Small intestine (tissue), 7 donors: ENCODE measurements at regions not wholly inside any gene's neighbourhood (a gene's known extent, or its start where the extent isn't known, plus 50 kb on each side); places are given as distances from the start of the nearest gene placed in this dataset.
A peak's percentile ranks its signal among the peaks of the same experiment; 100 is the strongest.
"Not testable (repeated sequence)": the region's sequence is repeated elsewhere in the genome, so short reads cannot be mapped to it uniquely, and the experiment has no call there.

Experiments used
- DNase-seq, 2 donors: peaks; one replicate each; pipeline versions ENCODE4 v3.0.0 to v3.0.0-alpha.2; 2013
- FAIRE-seq: peaks from 2 replicates; lab custom pipeline; 2012; peaks lifted over from hg19 to GRCh38; lab: Jason Lieb, UNC
- H3K27ac ChIP-seq, 3 donors: one replicate each; pipeline ENCODE4 v1.5.1; 2013; ENCODE audit warnings: low read length in 2 of 3, mild to moderate bottlenecking in 2 of 3, control low read depth in 1 of 3, inconsistent platforms in 1 of 3, low read depth in 1 of 3, moderate library complexity in 1 of 3
- H3K27me3 ChIP-seq, 3 donors: one replicate each; pipeline ENCODE4 v1.6.1; 2013; ENCODE audit warnings: low read length in 3 of 3, inconsistent platforms in 1 of 3; ENCODE audit not compliant: control insufficient read depth in 3 of 3, insufficient read depth in 3 of 3
- H3K36me3 ChIP-seq, 3 donors: one replicate each; pipeline ENCODE4 v1.6.1; 2013; ENCODE audit warnings: low read length in 3 of 3, inconsistent platforms in 1 of 3, low read depth in 1 of 3, mild to moderate bottlenecking in 1 of 3, moderate library complexity in 1 of 3; ENCODE audit not compliant: control insufficient read depth in 3 of 3, insufficient read depth in 2 of 3
- H3K4me1 ChIP-seq, 3 donors: one replicate each; pipeline ENCODE4 v1.6.1; 2013; ENCODE audit warnings: low read length in 2 of 3, inconsistent platforms in 1 of 3, low read depth in 1 of 3, mild to moderate bottlenecking in 1 of 3, moderate library complexity in 1 of 3; ENCODE audit not compliant: control insufficient read depth in 3 of 3, insufficient read depth in 2 of 3
- H3K4me3 ChIP-seq, 3 donors: one replicate each; pipeline ENCODE4 v1.5.1; 2013; ENCODE audit warnings: low read length in 3 of 3, control low read depth in 1 of 3, inconsistent platforms in 1 of 3, low read depth in 1 of 3, mild to moderate bottlenecking in 1 of 3, moderate library complexity in 1 of 3
- H3K9me3 ChIP-seq, 2 donors: one replicate each; pipeline ENCODE4 v1.6.1; 2013; ENCODE audit warnings: low read depth in 1 of 2, low read length in 1 of 2; ENCODE audit not compliant: control insufficient read depth in 2 of 2, insufficient read depth in 1 of 2
- WGBS, 3 donors: extraction: QIAGEN DNeasy Blood & Tissue Kit; methylation state at CpG; one replicate each; pipeline ENCODE4 v1.1.7; 2013; 5-methylcytosine and 5-hydroxymethylcytosine counted together
- donor health status: healthy with polysubstance abuse.
- donor health status: control.
- donor health status: control.
- donor health status: Bipolar disorder and iron deficiency.
- donor health status: healthy.

DNA sequence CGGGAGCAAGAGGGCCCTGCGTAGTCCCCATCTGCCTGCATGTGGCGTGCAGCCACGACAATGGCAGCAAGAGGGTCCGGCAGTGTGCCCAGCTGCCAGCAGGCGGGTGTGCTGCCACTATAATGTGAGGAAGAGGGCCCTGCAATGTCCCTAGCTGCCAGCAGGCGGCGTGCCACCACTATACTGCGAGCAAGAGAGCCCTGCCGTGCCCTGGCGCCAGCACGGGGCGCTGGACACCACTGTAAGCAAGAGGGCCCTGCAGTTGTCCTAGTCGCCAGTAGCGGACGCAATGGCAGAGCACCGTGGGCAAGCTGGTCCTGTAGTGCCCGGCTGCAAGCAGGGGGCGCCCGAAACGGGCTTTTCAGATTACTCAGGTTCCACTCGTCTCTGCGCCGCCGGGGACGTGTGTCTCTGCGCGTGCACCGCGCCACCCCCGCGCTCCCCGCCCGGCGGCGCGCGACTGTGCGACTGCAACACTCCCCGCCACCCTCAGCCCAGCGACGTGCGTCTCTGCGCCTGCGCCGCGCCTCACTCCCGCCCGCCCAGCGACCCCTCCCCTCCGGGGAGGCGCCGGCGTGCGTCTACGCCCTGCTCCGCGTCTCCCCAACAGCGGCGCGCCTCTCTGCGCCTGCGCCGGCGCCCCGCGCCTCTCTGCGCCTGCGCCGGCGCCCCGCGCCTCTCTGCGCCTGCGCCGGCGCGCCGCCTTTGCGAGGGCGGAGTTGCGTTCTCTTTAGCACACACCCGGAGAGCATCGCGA, 159.4 kb upstream of the FRG2B start:
- DNase-seq, H3K27ac ChIP-seq, FAIRE-seq, H3K27me3 ChIP-seq, H3K9me3 ChIP-seq, H3K4me3 ChIP-seq, H3K4me1 ChIP-seq, H3K36me3 ChIP-seq: not testable (repeated sequence)
- WGBS, 3 donors, result 77 to 89% (median 89%) methylated on average over 27 to 70 of the region's 85 CpGs

DNA sequence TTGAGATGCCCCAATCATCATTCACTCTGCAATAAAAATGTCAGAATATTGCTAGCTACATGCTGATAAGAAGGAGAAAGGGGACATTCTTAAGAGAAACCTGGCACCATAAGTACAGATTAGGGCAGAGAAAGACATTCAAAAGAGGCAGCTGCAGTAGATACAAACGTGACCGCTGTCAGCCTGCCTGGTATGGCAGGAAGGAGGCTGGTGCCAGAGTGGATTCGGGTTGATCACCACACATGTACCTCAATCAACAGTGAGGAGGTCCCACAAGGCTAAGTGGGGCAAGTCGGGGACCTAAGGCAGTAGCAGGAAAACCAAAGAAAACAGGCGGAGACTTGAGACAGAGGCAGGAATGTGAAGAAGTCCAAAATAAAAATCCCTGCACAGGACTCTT, 158.6 kb upstream of the FRG2B start:
- H3K36me3 ChIP-seq, H3K4me1 ChIP-seq, H3K27ac ChIP-seq, FAIRE-seq, H3K27me3 ChIP-seq, DNase-seq, H3K9me3 ChIP-seq, H3K4me3 ChIP-seq: not testable (repeated sequence)
- 43 to 67% (median 64%) methylated on average over 3 of the region's 5 CpGs for WGBS, 3 donors

DNA sequence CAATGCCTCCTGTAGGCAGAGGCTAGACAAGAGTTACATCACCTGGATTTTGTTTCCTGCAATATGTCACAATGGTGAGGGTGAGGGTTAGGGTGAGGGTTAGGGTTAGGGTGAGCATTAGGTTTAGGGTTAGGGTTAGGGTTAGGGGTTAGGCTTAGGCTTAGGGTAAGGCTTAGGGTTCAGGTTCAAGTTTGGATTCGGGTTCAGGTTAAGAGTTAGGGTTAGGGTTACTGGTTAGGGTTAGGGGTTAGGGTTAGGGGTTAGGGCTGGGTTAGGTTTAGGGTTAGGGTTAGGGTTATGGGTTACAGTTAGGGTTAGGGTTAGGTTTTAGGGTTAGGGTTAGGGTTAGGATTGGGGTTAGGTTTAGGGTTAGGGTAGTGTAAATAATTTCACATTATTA, 138.7 kb upstream of the FRG2B start:
- not testable (repeated sequence) for H3K27me3 ChIP-seq, H3K27ac ChIP-seq, H3K4me3 ChIP-seq, H3K9me3 ChIP-seq, FAIRE-seq, H3K4me1 ChIP-seq, DNase-seq, H3K36me3 ChIP-seq
- 64 to 85% (median 77%) methylated on average over 1 of the region's 1 CpG for WGBS, 3 donors

DNA sequence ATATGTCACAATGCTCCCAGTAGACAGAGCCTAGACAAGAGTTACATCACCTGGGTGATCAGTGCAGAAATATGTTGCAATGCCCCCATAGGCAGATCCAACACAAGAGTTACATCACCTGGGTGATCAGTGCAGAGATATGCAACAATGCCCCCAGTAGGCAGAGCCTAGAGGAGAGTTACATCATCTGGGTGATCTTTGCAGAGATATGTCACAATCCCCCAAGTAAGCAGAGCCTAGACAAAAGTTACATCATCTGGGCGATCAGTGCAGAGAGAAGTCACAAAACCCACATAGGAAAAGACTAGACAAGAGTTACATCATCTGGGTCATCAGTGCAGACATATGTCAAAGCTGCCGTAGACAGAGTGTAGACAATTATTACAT, 138.2 kb upstream of the FRG2B start:
- not testable (repeated sequence) for H3K4me3 ChIP-seq, H3K4me1 ChIP-seq, H3K27me3 ChIP-seq, H3K9me3 ChIP-seq, DNase-seq, FAIRE-seq, H3K36me3 ChIP-seq, H3K27ac ChIP-seq
- WGBS, 3 donors, result no CpG with 5 or more reads among the region's 2 CpGs

DNA sequence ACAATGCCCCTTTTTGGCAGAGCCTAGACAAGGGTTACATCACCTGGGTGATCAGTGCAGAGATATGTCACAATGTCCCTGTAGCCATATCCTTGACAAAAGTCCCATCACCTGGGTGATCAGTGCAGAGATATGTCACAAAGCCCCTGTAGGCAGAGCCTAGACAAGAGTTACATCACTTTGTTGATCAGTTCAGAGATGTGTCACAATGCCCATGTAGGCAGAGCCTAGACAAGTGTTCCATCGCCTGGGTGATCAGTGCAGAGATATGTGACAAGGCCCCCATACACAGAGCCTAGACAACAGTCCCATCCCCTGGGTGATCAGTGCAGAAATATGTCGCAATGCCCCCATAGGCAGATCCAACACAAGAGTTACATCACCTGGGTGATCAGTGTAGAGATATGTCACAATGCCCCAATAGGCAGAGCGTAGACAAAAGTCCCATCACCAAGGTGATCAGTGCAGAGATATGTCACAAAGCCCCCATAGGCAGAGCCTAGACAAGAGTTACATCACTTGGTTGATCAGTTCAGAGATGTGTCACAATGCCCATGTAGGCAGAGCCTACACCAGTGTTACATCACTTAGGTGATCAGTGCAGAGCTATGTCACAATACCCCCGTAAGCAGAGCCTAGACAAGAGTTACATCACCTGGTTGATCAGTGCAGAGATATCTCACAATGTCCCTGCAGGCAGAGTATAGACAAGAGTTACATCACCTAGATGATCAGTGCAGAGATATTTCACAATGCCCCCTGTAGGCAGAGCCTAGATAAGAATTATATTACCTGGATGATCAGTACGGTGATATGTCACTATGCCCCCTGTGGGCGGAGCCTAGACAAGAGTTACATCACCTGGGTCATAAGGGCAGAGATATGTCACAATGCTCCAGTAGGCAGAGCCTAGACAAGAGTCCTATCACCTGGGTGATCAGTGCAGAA, 137.6 kb upstream of the FRG2B start:
- not testable (repeated sequence) for H3K27ac ChIP-seq, H3K4me3 ChIP-seq, FAIRE-seq, H3K9me3 ChIP-seq, H3K36me3 ChIP-seq, H3K4me1 ChIP-seq, H3K27me3 ChIP-seq
- WGBS, 3 donors, result 59 to 82% (median 72%) methylated on average over 6 of the region's 6 CpGs
- DNase-seq, result peak in 1 of 2 donors; percentile 6

DNA sequence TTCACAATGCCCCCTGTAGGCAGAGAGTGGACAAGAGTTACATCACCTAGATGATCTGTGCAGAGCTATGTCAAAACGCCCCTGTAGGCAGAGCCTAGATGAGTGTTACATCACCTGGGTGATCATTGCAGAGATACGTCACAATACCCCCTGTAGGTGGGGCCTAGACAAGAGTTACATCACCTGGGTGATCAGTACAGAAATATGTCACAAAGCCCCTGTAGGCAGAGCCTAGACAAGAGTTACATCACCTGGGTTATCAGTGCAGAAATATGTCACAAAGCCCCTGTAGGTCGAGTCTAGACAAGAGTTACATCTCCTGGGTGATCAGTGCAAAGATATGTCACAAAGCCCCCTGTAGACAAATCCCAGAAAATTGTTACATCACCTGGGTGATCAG, 136.6 kb upstream of the FRG2B start:
- DNase-seq, result not testable (repeated sequence)

DNA sequence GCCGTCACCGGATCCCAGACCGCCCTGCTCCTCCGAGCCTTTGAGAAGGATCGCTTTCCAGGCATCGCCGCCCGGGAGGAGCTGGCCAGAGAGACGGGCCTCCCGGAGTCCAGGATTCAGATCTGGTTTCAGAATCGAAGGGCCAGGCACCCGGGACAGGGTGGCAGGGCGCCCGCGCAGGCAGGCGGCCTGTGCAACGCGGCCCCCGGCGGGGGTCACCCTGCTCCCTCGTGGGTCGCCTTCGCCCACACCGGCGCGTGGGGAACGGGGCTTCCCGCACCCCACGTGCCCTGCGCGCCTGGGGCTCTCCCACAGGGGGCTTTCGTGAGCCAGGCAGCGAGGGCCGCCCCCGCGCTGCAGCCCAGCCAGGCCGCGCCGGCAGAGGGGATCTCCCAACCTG, 127.0 kb upstream of the FRG2B start:
- not testable (repeated sequence) for H3K4me1 ChIP-seq, H3K36me3 ChIP-seq, H3K4me3 ChIP-seq, H3K27me3 ChIP-seq, H3K9me3 ChIP-seq, DNase-seq, H3K27ac ChIP-seq, FAIRE-seq
- WGBS, 3 donors, result no CpG with 5 or more reads among the region's 39 CpGs

More for the DNA sequence above, 136.6 kb upstream of the FRG2B start:
- no CpG with 5 or more reads among the region's 3 CpGs for WGBS, 3 donors
- H3K4me1 ChIP-seq, H3K9me3 ChIP-seq, FAIRE-seq, H3K36me3 ChIP-seq, H3K27me3 ChIP-seq, H3K27ac ChIP-seq, H3K4me3 ChIP-seq: not testable (repeated sequence)
